NB4 (cell line): ENCODE measurements at regions not wholly inside any gene's neighbourhood (a gene's known extent, or its start where the extent isn't known, plus 50 kb on each side); places are given as distances from the start of the nearest gene placed in this dataset.

Experiments used
- DNase-seq: peaks from one replicate; pipeline ENCODE4 v3.0.0; 2010; ENCODE audit warnings: low read depth
- H3K4me3 ChIP-seq: one replicate; pipeline ENCODE4 v1.5.1; 2011; ENCODE audit warnings: mild to moderate bottlenecking, low read depth, low read length, moderate library complexity
- MYC ChIP-seq: IDR thresholded peaks from 2 replicates; pipeline ENCODE4 v1.6.1; 2011; ENCODE audit warnings: low read depth, low read length
- POLR2A ChIP-seq: IDR thresholded peaks from 2 replicates; pipeline ENCODE4 v1.6.1; 2011; ENCODE audit warnings: mild to moderate bottlenecking; ENCODE audit not compliant: insufficient read length; ENCODE audit errors: extremely low read depth
- TF ChIP-seq, protein P1 (sequence below): IDR thresholded peaks from 2 replicates; pipeline ENCODE4 v1.6.1; 2011; ENCODE audit warnings: low read depth, low read length
- TF ChIP-seq, protein P2 (sequence below): IDR thresholded peaks from one replicate; pipeline ENCODE4 v1.5.1; 2012; ENCODE audit warnings: low read depth, low read length

DNA sequence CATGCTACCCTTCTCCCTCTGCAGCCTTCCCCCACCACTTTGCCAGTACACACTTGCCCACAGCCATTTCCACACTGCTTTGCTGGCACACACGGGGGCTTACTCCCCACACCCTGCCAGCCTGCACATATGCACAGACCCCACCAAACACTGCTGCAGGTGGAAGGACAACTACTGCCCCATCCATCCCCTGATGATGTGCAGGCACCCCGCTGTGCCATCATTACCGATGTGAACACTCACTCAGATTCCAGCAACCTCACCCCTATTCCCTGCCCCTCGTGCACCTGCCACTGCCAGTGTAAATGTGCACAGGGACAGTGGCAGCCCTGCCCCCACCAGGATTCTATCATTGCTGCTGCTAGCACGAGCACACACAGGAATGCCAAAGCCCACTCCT, 1400.8 kb upstream of the DDX18 start:
- no peak for DNase-seq
- no peak overlapping the region for H3K4me3 ChIP-seq
- TF ChIP-seq, protein P1, sequence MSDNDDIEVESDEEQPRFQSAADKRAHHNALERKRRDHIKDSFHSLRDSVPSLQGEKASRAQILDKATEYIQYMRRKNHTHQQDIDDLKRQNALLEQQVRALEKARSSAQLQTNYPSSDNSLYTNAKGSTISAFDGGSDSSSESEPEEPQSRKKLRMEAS = no peak
- TF ChIP-seq, protein P2, sequence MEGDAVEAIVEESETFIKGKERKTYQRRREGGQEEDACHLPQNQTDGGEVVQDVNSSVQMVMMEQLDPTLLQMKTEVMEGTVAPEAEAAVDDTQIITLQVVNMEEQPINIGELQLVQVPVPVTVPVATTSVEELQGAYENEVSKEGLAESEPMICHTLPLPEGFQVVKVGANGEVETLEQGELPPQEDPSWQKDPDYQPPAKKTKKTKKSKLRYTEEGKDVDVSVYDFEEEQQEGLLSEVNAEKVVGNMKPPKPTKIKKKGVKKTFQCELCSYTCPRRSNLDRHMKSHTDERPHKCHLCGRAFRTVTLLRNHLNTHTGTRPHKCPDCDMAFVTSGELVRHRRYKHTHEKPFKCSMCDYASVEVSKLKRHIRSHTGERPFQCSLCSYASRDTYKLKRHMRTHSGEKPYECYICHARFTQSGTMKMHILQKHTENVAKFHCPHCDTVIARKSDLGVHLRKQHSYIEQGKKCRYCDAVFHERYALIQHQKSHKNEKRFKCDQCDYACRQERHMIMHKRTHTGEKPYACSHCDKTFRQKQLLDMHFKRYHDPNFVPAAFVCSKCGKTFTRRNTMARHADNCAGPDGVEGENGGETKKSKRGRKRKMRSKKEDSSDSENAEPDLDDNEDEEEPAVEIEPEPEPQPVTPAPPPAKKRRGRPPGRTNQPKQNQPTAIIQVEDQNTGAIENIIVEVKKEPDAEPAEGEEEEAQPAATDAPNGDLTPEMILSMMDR = no peak
- TF ChIP-seq POLR2A (no peak), MYC (no peak)

DNA sequence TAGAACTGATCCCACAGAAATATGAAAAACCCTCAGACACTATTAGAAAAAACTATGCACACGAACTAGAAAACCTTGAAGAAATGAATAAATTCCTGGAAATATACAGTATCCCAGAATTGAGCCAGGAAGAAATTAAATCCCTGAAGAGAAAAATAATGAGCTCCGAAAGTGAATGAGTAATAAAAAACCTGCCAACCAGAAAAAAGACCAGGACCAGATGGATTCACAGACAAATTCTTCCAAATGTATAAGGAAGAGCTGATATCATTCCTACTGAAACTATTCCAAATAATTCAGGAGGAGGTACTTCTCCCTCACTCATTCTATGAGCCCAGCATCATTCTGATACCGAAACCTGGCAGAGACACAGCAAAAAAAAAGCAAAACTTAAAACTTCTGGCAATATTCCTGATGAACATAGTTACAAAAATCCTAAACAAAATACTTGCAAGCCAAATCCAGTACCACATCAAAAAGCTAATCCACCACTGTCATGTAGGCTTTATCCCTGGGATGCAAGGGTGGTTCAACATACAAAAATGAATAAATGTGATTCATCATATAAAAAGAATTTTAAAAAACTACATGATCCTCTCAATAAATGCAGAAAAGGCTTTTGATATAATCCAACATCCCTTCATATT, 1397.6 kb upstream of the DDX18 start:
- DNase-seq = no peak
- TF ChIP-seq, protein P2 = no peak
- TF ChIP-seq MYC = no peak
- TF ChIP-seq, protein P1 = no peak
- no peak for TF ChIP-seq POLR2A
- no peak overlapping the region for H3K4me3 ChIP-seq

DNA sequence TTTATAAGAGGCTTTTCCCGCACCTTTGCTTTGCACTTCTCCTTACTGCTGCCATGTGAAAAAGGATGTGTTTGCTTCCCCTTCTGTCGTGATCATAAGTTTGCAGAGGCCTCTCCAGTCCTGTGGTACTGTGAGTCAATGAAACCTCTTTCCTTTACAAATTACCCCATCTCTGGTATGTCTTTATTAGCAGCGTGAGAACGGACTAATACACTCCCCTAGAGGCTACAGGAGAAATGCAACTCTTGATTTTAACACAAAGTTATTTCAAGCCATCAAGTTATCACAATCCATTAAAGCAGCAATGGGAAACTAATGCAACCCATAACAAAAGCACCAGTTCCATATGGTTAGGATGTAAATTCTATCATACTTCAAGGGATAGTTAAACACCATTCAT, 1378.8 kb upstream of the DDX18 start:
- TF ChIP-seq, protein P2 = no peak
- no peak for TF ChIP-seq POLR2A
- TF ChIP-seq MYC = no peak
- TF ChIP-seq, protein P1 = no peak
- H3K4me3 ChIP-seq = no peak overlapping the region
- DNase-seq = peak; percentile 4

GRCh38 chr2:116440104-116440653, 1374.3 kb upstream of the DDX18 start:
- TF ChIP-seq POLR2A = no peak
- no peak overlapping the region for H3K4me3 ChIP-seq
- no peak for DNase-seq

DNA sequence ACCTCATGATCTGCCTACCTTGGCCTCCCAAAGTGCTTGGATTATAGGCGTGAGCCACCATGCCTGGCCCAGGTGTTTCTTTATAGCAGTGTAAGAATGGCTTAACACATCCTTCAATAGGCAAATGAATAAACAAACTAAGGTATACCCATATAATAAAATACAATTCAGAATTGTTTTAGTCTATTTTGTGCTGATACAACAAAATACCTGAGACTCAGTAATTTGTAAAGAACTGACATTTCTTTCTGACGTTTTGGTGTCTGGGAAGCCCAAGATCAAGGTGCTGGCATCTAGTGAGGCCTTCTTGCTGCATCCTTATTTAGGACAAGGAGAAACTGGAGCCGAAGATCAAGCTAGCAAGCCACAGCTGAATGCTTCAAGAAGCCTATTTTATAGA, 1372.1 kb upstream of the DDX18 start:
- DNase-seq = no peak
- H3K4me3 ChIP-seq = no peak overlapping the region
- TF ChIP-seq, protein P1 = no peak
- TF ChIP-seq MYC = no peak
- TF ChIP-seq POLR2A = no peak
- TF ChIP-seq, protein P2 = no peak

- no peak overlapping the region for H3K4me3 ChIP-seq
- TF ChIP-seq, protein P1 = no peak
- TF ChIP-seq POLR2A (no peak), MYC (no peak)
- TF ChIP-seq, protein P2 = no peak
- DNase-seq = no peak
Observed at GRCh38 chr2:116444256-116444872, 1370.1 kb upstream of the DDX18 start.
